ENCODE measurements at regions not wholly inside any gene's neighbourhood (a gene's known extent, or its start where the extent isn't known, plus 50 kb on each side); places are given as distances from the start of the nearest gene placed in this dataset.

- TF ChIP-seq CTCF (IDR thresholded peaks at IDR 0.05) (no peak), POLR2A (IDR thresholded peaks at IDR 0.05) (no peak), POLR2AphosphoS5 (IDR thresholded peaks at IDR 0.05; ENCODE audit: insufficient read depth in 1 of 2, low read depth in 1 of 2) (no peak)
These were observed 484.6 kb upstream of the PIK3R1 start for GRCh38 chr5:67730917-67731474.

All from vagina (tissue), 2 donors.